ENCODE measurements at regions not wholly inside any gene's neighbourhood (a gene's known extent, or its start where the extent isn't known, plus 50 kb on each side); places are given as distances from the start of the nearest gene placed in this dataset.
"Not testable (repeated sequence)": the region's sequence is repeated elsewhere in the genome, so short reads cannot be mapped to it uniquely, and the experiment has no call there.

DNA sequence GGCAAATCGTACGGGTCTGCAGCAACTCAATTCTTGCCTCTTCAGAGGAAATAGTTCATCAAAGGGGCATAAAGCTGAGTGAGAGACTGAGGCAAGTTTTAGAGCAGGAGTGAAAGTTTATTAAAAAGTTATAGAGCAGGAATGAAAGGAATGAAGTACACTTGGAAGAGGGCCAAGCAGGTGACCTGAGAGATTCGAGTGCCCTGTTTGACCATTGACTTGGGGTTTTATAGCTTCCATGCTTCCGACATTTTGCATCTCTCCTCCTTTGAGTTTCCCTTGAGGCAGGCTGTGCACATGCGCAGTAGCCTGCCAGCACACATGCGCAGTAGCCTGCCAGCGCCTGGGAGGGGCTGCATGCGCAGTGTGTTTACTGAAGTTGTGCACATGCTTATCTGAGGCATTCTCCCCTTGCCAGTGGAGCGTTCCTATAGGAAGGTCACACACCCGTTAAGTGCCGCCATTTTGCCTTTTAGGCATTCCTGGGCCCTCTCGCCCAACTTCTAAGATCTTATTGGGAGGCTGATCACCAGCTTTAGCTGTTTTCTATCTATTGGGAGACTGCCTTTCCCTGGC lies 265.5 kb upstream of the MGAT5 start:
- H3K4me3 ChIP-seq (ENCODE audit: low read depth, low read length), result no peak overlapping the region
- DNase-seq (ENCODE audit: low read depth), result no peak
- TF ChIP-seq, protein P1, sequence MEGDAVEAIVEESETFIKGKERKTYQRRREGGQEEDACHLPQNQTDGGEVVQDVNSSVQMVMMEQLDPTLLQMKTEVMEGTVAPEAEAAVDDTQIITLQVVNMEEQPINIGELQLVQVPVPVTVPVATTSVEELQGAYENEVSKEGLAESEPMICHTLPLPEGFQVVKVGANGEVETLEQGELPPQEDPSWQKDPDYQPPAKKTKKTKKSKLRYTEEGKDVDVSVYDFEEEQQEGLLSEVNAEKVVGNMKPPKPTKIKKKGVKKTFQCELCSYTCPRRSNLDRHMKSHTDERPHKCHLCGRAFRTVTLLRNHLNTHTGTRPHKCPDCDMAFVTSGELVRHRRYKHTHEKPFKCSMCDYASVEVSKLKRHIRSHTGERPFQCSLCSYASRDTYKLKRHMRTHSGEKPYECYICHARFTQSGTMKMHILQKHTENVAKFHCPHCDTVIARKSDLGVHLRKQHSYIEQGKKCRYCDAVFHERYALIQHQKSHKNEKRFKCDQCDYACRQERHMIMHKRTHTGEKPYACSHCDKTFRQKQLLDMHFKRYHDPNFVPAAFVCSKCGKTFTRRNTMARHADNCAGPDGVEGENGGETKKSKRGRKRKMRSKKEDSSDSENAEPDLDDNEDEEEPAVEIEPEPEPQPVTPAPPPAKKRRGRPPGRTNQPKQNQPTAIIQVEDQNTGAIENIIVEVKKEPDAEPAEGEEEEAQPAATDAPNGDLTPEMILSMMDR (IDR thresholded peaks at IDR 0.05; ENCODE audit: low read depth, low read length, missing control alignments), result no peak

DNA sequence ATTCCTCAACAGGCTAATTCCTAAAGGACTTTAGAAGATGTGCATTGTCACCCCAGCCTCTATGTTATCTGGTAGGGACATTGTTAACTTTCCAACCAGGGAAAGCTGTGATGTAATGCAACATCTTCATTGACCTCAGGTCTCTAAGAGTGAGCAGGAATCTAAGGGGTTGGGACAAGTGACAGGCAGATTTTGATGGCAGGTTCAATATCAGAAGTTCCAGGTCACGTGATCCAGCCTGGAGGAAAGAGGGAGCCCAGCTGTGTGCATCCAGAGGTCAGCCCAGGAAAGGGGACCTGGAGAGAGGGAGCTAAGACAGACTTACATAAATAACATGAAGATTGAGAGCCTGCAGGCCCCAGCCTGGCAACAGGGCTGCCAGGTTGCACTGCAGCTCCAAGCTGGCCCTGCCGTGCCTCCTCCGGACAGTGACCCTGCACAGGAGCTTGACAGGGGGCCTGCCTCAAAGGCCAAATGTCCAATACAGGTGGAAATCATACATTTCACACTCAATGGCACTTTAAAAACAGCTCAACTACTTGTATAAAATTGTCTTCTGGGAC lies 262.2 kb upstream of the MGAT5 start:
- no peak overlapping the region for H3K4me3 ChIP-seq (ENCODE audit: low read depth, low read length)
- TF ChIP-seq, protein P1 (IDR thresholded peaks at IDR 0.05; ENCODE audit: low read depth, low read length, missing control alignments), result no peak
- DNase-seq (ENCODE audit: low read depth), result no peak

DNA sequence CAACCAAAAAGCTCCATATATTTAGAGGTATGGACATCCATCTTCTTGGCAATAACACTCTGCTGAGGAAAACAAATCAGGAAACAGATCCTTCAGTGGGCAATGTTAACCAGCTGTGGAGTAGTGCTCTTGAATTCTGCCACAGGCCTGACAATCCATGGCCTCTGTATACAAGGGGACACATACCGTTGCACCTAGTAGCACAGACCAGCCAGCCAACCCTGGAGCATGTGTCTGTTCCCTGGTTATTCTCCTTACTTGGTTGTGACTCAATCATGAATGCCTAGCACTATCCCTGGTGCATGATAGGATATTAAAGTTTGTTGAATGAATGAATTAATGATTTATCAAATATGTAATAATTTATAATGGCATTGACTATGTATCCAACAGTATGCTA lies 261.4 kb upstream of the MGAT5 start:
- TF ChIP-seq, protein P1 (IDR thresholded peaks at IDR 0.05; ENCODE audit: low read depth, low read length, missing control alignments), result no peak
- no peak for DNase-seq (ENCODE audit: low read depth)

DNA sequence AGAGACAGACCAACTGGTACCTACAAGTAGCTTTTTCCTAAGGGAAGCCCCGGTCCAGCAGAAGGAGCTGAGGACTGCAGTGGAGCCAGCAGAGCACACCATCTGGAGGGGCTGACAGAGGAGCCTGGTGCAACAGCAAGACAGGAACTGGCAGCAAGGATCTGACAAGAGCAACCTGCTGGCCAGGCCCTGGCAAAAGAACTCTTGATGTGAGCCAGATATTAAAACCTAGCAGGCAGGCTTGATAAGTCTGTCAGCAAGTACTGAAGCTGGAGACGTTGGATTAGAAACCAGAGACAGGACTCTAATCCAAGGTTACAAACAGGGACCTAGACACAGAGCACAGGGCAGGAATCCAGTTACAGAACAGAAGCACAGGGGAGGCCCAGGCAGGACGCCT lies 260.7 kb upstream of the MGAT5 start:
- TF ChIP-seq, protein P1 (IDR thresholded peaks at IDR 0.05; ENCODE audit: low read depth, low read length, missing control alignments), result no peak
- DNase-seq (ENCODE audit: low read depth), result no peak
- H3K4me3 ChIP-seq (ENCODE audit: low read depth, low read length), result no peak overlapping the region

More for the DNA sequence above, 261.4 kb upstream of the MGAT5 start:
- H3K4me3 ChIP-seq (ENCODE audit: low read depth, low read length), result no peak overlapping the region

DNA sequence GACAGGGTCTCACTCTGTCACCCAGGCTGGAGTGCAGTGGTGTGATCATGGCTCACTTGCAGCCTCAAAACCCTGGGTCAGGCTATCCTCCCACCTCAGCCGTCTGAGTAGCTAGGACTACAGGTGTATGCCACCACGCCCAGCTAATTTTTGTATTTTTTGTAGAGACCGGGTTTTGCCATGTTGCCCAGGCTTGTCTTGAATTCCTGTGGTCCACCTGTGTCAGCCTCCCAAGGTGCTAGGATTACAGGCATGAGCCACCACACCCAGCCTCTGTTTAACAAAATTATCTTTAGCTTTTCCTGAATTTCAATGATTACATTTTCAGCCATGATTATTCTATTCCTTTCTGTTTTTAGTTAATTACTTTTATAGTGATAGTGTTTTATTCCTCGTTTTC lies 255.1 kb upstream of the MGAT5 start:
- not testable (repeated sequence) for H3K4me3 ChIP-seq (ENCODE audit: low read depth, low read length); DNase-seq (ENCODE audit: low read depth)

DNA sequence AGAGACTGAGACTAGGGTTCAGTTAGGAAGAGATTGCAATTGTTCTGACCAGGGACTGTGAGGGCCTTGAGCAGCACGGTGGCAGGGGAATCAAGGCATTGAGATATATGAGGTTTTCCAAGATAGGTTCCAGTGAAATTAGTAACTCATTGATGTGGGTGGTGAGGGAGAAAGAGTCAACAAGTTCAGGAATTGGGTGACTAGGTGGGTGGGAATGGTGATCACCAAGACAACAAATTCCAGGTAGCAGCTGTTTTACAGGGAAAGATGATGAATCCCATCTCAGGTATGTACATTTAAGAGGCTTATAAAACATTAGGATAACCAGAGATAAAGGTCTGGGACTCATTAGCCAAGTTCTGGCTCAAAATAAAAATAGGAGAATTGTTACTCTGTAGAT lies 251.5 kb upstream of the MGAT5 start:
- H3K4me3 ChIP-seq (ENCODE audit: low read depth, low read length), result no peak overlapping the region
- TF ChIP-seq, protein P1 (IDR thresholded peaks at IDR 0.05; ENCODE audit: low read depth, low read length, missing control alignments), result no peak
- no peak for DNase-seq (ENCODE audit: low read depth)

DNA sequence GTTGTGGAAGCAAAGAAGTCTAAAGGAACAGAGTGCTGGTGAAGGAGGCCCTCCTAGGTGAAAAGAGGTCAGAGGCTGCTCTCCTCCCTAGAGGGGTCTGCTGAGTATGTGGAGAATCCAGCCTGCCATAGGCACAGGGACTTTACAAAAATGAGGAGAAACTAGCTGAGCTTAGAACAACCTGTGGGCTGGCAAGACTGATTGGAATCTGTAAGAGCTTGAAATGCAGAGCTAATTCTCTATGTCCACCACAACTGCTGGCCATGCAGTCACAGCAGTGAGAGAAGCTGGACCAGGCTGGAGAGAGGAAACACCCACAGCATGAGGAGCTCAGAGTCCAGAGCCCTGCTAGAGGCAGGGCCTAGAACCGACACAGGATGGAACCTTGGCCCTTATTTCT lies 251.0 kb upstream of the MGAT5 start:
- TF ChIP-seq, protein P1 (IDR thresholded peaks at IDR 0.05; ENCODE audit: low read depth, low read length, missing control alignments), result no peak
- H3K4me3 ChIP-seq (ENCODE audit: low read depth, low read length), result no peak overlapping the region
- no peak for DNase-seq (ENCODE audit: low read depth)

All from GM12864 (cell line).